ENCODE measurements at regions not wholly inside any gene's neighbourhood (a gene's known extent, or its start where the extent isn't known, plus 50 kb on each side); places are given as distances from the start of the nearest gene placed in this dataset.
A peak's percentile ranks its signal among the peaks of the same experiment; 100 is the strongest.
"Not testable (repeated sequence)": the region's sequence is repeated elsewhere in the genome, so short reads cannot be mapped to it uniquely, and the experiment has no call there.

- no peak for DNase-seq
These were observed 143.3 kb upstream of the PROK2 start for GRCh38 chr3:71928212-71928611.

- no peak for DNase-seq
These were observed 142.6 kb upstream of the PROK2 start for GRCh38 chr3:71927505-71928066.

- no peak for DNase-seq
These were observed 141.7 kb upstream of the PROK2 start for GRCh38 chr3:71926616-71927015.

- no peak for DNase-seq
These were observed 141.3 kb upstream of the PROK2 start for GRCh38 chr3:71926262-71926600.

- not testable (repeated sequence) for DNase-seq
These were observed 140.7 kb upstream of the PROK2 start for GRCh38 chr3:71925511-71926261.

- DNase-seq, result no peak
These were observed 139.8 kb upstream of the PROK2 start for GRCh38 chr3:71924721-71925120.

- no peak for DNase-seq
These were observed 136.1 kb upstream of the PROK2 start for GRCh38 chr3:71921036-71921435.

- DNase-seq, result no peak
These were observed 134.6 kb upstream of the PROK2 start for GRCh38 chr3:71919572-71919971.

- DNase-seq, result no peak
These were observed 132.6 kb upstream of the PROK2 start for GRCh38 chr3:71917545-71917944.

- no peak for DNase-seq
These were observed 131.9 kb upstream of the PROK2 start for GRCh38 chr3:71916747-71917369.

- DNase-seq, result no peak
These were observed 128.0 kb upstream of the PROK2 start for GRCh38 chr3:71912839-71913495.

- DNase-seq, result no peak
These were observed 125.2 kb upstream of the PROK2 start for GRCh38 chr3:71910108-71910507.

GRCh38 chr3:71907996-71908395 is 123.0 kb upstream of the PROK2 start:
- peak; percentile 51 for DNase-seq

GRCh38 chr3:71906976-71907375 is 122.0 kb upstream of the PROK2 start:
- DNase-seq, result no peak

GRCh38 chr3:71905426-71905825 is 120.5 kb upstream of the PROK2 start:
- no peak for DNase-seq

GRCh38 chr3:71903936-71904335 is 119.0 kb upstream of the PROK2 start:
- no peak for DNase-seq

GRCh38 chr3:71903112-71903495 is 118.2 kb upstream of the PROK2 start:
- DNase-seq, result no peak

- DNase-seq, result no peak
These were observed 117.5 kb upstream of the PROK2 start for GRCh38 chr3:71902258-71903111.

GRCh38 chr3:71901645-71902044 is 116.7 kb upstream of the PROK2 start:
- DNase-seq, result no peak

GRCh38 chr3:71900057-71900456 is 115.1 kb upstream of the PROK2 start:
- no peak for DNase-seq

- no peak for DNase-seq
These were observed 111.8 kb upstream of the PROK2 start for GRCh38 chr3:71896751-71897150.

Data from muscle of arm (tissue), 1 donor.